ENCODE measurements at regions not wholly inside any gene's neighbourhood (a gene's known extent, or its start where the extent isn't known, plus 50 kb on each side); places are given as distances from the start of the nearest gene placed in this dataset.

DNA sequence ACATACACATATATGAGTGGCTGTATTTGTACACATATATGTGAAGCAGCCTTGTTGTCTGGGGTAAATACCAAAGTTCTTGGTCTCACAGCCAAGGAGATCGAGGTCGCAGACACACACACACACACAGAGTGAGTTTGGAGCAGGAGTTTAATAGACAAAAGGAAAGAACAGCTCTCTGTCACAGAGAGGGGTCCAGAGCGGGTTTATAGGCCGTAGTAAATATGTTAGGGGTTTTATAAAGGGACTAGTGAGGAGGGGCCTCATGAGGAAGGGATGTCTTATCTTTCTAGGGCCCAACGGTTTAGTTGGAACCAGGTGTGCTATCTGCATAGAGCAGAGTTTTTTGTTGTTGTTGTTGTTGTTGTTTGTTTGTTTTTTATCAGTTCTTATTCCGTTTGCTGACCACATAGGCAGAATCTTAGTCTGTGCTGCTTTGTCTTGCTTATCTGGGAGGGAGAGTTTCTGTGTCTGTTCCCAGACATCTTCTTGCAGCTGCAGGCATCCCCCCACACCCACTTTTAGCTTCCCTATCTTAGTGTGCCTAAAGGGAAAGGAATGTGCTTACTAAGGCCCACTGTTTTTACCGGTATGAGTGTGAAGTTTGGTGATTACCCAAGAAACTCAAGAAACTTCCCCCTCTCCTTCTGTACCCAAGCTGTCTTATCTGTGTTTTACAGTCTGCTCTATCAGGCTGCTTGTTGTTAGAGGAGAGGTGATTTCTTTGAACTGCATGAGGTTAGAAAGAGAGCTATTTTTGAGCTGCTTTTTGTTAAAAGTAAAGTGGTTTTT is 91.9 kb downstream of the TENT5D start (continued):
- TF ChIP-seq NANOG (IDR thresholded peaks at IDR 0.05; ENCODE audit: insufficient read depth, low read depth, low read length, poor library complexity, severe bottlenecking) (no peak), JUN (IDR thresholded peaks at IDR 0.05; ENCODE audit: low read depth, low read length) (no peak), TBP (IDR thresholded peaks at IDR 0.05; ENCODE audit: low read depth, low read length) (no peak)

Data from H1 (cell line).